ENCODE measurements at regions not wholly inside any gene's neighbourhood (a gene's known extent, or its start where the extent isn't known, plus 50 kb on each side); places are given as distances from the start of the nearest gene placed in this dataset.

DNA sequence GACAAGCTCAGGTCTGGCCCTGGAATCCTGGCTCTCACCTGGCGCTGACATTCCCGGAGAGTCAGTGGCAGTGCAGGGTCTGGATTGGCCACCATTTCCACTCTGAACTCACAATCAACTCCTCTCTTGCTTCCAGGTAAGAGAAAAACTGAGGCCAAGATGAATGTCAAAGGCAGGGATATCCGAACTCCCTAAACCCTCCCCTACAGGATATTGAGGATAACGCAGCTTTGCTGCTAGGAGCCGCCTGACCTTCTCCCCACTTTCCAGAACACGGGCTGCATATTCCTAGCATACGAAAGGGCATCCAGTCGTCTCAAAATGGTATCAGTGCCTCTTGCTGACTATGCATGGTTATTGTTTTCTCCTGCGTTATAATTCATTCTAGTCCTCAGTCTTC, 473.4 kb downstream of the SOX9 start:
- no peak for DNase-seq (ENCODE audit: low spot score)
